ENCODE measurements at regions not wholly inside any gene's neighbourhood (a gene's known extent, or its start where the extent isn't known, plus 50 kb on each side); places are given as distances from the start of the nearest gene placed in this dataset.

GRCh38 chr12:78802593-78802992 lies 62.0 kb upstream of the SYT1 start:
- Histone ChIP-seq H3K79me2 (no peaks in the 10 kb centered on the region), H3K36me3 (ENCODE audit: control insufficient read depth, insufficient read depth, low read length) (no peaks in the 10 kb centered on the region), H3K4me1 (no peaks in the 10 kb centered on the region), H3K9ac (no peak overlapping the region), H2AFZ (no peak overlapping the region), H3K9me3 (ENCODE audit: control insufficient read depth, low read length) (no peaks in the 10 kb centered on the region), H3K4me3 (ENCODE audit: low read depth, low read length) (no peak overlapping the region), H3K27me3 (ENCODE audit: control insufficient read depth, insufficient read depth, low read length) (no peaks in the 10 kb centered on the region), H3K27ac (no peak overlapping the region), H3K4me2 (ENCODE audit: low read length) (no peak overlapping the region)
- TF ChIP-seq CTCF (IDR thresholded peaks at IDR 0.05), result no peak

DNA sequence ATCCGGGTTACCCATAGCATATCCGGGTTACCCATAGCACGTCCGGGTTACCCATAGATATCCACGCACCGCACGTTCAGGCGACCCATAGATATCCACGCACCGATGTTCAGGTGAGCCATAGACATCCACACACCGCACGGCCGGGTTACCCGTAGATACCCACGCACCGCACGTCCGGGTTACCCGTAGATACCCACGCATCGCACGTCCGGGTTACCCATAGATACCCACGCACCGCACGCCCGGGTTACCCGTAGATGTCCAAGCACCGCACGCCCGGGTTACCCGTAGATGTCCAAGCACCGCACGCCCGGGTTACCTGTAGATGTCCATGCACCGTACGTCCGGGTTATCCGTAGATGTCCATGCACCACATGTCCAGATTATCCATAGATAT lies 60.3 kb upstream of the SYT1 start:
- H3K9me3 ChIP-seq (ENCODE audit: control insufficient read depth, low read length), result no peaks in the 10 kb centered on the region
- H3K4me1 ChIP-seq, result no peaks in the 10 kb centered on the region
- no peaks in the 10 kb centered on the region for H3K79me2 ChIP-seq
- H3K36me3 ChIP-seq (ENCODE audit: control insufficient read depth, insufficient read depth, low read length), result no peaks in the 10 kb centered on the region
- no peak overlapping the region for H2AFZ ChIP-seq
- H3K27me3 ChIP-seq (ENCODE audit: control insufficient read depth, insufficient read depth, low read length), result no peaks in the 10 kb centered on the region
- no peak overlapping the region for H3K4me3 ChIP-seq (ENCODE audit: low read depth, low read length)
- H3K9ac ChIP-seq, result no peak overlapping the region
- no peak for TF ChIP-seq CTCF (IDR thresholded peaks at IDR 0.05)
- H3K4me2 ChIP-seq (ENCODE audit: low read length), result no peak overlapping the region
- no peak overlapping the region for H3K27ac ChIP-seq

Measured in parathyroid adenoma (tissue), 2 donors.